ENCODE measurements at regions not wholly inside any gene's neighbourhood (a gene's known extent, or its start where the extent isn't known, plus 50 kb on each side); places are given as distances from the start of the nearest gene placed in this dataset.
A peak's percentile ranks its signal among the peaks of the same experiment; 100 is the strongest.

DNA sequence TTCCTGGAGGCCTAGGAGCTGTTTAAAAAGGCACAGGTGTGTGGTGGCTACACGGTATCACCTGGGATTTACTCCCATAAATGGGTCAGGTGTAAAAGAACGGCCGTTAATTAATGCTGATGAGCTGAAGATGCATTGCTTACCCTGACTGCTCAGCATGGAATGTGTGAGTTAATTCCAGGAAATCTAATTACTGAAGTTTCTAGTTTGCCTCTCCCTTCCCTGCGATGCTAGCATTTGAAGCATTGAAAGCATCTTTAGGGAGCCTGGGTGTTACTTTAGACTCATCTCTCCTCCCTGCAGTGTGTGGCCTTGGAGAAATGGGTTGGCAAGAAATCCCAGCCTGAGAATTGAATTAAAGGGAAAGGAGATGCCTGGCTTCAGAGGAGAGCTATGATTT, 415.9 kb downstream of the FUT8 start:
- H3K4me3 ChIP-seq (replicated peaks in 1 of 4; ENCODE audit: control extremely low read depth in 1 of 4, insufficient read depth in 1 of 4, low read depth in 3 of 4, low read length in 4 of 4): no peak overlapping the region
- no peak overlapping the region for H3K9ac ChIP-seq (ENCODE audit: insufficient read depth, low read length)
- H3K4me1 ChIP-seq (ENCODE audit: control insufficient read depth, extremely low read depth, insufficient read depth, low read length): no peaks in the 10 kb centered on the region
- H3K27me3 ChIP-seq (ENCODE audit: control insufficient read depth, insufficient read depth, low read length): peaks cover 17% of the 10 kb centered on the region
- no peaks in the 10 kb centered on the region for H3K79me2 ChIP-seq (ENCODE audit: control insufficient read depth, insufficient read depth, low read length)
- DNase-seq (ENCODE audit: low read depth in 2 of 2): no peak
- H3K9me3 ChIP-seq (ENCODE audit: control insufficient read depth, insufficient read depth, low read depth, low read length): no peaks in the 10 kb centered on the region
- no peak overlapping the region for H3K4me2 ChIP-seq (ENCODE audit: extremely low read depth, insufficient read depth, low read length)
- H2AFZ ChIP-seq (ENCODE audit: low read length): no peak overlapping the region
- no peak overlapping the region for H3K27ac ChIP-seq (ENCODE audit: insufficient read depth, low read length)
- TF ChIP-seq, protein P1, sequence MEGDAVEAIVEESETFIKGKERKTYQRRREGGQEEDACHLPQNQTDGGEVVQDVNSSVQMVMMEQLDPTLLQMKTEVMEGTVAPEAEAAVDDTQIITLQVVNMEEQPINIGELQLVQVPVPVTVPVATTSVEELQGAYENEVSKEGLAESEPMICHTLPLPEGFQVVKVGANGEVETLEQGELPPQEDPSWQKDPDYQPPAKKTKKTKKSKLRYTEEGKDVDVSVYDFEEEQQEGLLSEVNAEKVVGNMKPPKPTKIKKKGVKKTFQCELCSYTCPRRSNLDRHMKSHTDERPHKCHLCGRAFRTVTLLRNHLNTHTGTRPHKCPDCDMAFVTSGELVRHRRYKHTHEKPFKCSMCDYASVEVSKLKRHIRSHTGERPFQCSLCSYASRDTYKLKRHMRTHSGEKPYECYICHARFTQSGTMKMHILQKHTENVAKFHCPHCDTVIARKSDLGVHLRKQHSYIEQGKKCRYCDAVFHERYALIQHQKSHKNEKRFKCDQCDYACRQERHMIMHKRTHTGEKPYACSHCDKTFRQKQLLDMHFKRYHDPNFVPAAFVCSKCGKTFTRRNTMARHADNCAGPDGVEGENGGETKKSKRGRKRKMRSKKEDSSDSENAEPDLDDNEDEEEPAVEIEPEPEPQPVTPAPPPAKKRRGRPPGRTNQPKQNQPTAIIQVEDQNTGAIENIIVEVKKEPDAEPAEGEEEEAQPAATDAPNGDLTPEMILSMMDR (conservative IDR thresholded peaks at IDR 0.05 in 1 of 2, IDR thresholded peaks at IDR 0.05 in 1 of 2; ENCODE audit: low read depth in 1 of 2, low read length in 2 of 2): no peak
- TF ChIP-seq EZH2 (IDR thresholded peaks at IDR 0.05; ENCODE audit: low read length, missing control alignments): no peak
- no peaks in the 10 kb centered on the region for H3K36me3 ChIP-seq (ENCODE audit: control insufficient read depth, insufficient read depth, low read length)
- no peaks in the 10 kb centered on the region for H4K20me1 ChIP-seq (ENCODE audit: control insufficient read depth, extremely low read depth, insufficient read depth, low read length)

DNA sequence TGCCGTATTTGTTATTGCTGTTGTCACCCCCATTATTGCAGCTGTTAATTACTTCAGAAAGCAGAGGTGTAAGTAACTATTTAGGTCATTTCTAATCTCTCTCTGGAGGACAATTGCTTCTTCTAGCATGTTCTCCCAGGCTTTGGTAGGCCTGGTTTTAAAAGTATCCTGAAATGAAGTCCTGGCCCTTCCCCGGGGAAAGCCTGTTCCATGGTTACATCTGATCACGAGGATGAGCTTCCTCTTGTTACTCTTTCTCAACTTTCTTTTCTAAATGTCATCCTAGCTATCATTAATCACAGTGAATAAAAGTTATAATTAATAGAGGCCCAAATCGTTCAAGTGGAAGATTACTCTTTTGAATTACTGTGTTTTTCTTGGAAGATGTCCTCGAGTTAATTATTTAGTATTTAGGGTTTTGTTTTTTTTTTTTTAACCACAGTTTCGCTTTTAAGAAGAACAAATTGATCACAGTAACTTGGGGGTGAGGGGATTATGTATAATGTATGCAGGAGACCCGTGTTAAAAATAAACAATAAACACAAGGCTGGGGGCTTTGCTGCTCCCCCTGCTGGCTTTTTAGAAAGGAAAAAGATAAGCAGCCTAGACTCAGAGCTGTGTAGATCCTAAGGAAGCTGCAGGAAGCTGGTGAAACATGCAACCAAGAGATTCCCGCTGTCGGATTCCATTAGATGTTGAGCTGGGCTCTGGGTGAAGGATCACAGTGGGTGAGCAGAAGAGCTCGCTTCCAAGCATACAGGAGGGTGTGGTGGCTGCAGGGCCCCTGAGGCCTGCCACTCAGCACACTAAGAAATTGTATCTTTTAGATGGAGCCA, 420.1 kb downstream of the FUT8 start:
- H3K4me2 ChIP-seq (ENCODE audit: extremely low read depth, insufficient read depth, low read length): no peak overlapping the region
- no peak for TF ChIP-seq EZH2 (IDR thresholded peaks at IDR 0.05; ENCODE audit: low read length, missing control alignments)
- TF ChIP-seq, protein P1 (conservative IDR thresholded peaks at IDR 0.05 in 1 of 2, IDR thresholded peaks at IDR 0.05 in 1 of 2; ENCODE audit: low read depth in 1 of 2, low read length in 2 of 2): peak; percentile 27 to 34
- no peak overlapping the region for H3K4me3 ChIP-seq (replicated peaks in 1 of 4; ENCODE audit: control extremely low read depth in 1 of 4, insufficient read depth in 1 of 4, low read depth in 3 of 4, low read length in 4 of 4)

DNA sequence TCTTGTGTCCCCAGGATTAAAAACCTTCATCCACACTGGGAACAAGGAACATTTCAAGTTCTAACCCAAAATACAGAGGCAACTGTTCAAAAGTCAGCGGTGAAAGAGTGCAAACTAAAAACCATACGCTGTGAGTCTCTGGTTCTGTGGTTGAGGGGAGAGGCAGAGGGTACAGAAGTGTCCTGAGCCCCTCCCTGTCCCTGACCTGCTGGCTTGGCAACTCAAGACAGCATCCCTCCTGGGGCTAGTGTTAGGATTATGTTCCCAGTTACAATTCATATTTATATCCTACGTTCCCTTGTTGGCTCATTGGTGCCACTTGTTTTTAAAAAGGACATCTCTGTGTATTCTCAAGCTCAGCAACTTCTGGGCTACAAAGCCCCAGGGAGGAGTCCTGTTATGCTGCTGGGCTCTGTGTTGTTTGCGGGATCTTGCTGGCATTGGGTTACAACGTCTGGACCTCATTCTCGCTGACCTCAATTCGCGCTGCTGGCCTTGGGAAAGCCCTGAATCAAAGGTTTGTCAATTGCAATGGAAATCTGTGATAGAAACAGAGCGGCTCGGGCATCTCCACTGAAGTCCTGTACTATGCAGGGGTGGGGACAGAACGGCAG, 420.8 kb downstream of the FUT8 start:
- no peak overlapping the region for H3K4me3 ChIP-seq (replicated peaks in 1 of 4; ENCODE audit: control extremely low read depth in 1 of 4, insufficient read depth in 1 of 4, low read depth in 3 of 4, low read length in 4 of 4)

More for the DNA sequence above, 420.1 kb downstream of the FUT8 start:
- H3K9ac ChIP-seq (ENCODE audit: insufficient read depth, low read length): no peak overlapping the region
- H3K4me1 ChIP-seq (ENCODE audit: control insufficient read depth, extremely low read depth, insufficient read depth, low read length): no peaks in the 10 kb centered on the region
- no peak overlapping the region for H3K27ac ChIP-seq (ENCODE audit: insufficient read depth, low read length)
- no peaks in the 10 kb centered on the region for H4K20me1 ChIP-seq (ENCODE audit: control insufficient read depth, extremely low read depth, insufficient read depth, low read length)
- H3K9me3 ChIP-seq (ENCODE audit: control insufficient read depth, insufficient read depth, low read depth, low read length): no peaks in the 10 kb centered on the region
- DNase-seq (ENCODE audit: low read depth in 2 of 2): peak; percentile 11 to 12
- no peaks in the 10 kb centered on the region for H3K79me2 ChIP-seq (ENCODE audit: control insufficient read depth, insufficient read depth, low read length)
- no peak overlapping the region for H2AFZ ChIP-seq (ENCODE audit: low read length)
- H3K36me3 ChIP-seq (ENCODE audit: control insufficient read depth, insufficient read depth, low read length): no peaks in the 10 kb centered on the region
- H3K27me3 ChIP-seq (ENCODE audit: control insufficient read depth, insufficient read depth, low read length): peaks cover 9% of the 10 kb centered on the region

More for the DNA sequence above, 420.8 kb downstream of the FUT8 start:
- no peaks in the 10 kb centered on the region for H3K9me3 ChIP-seq (ENCODE audit: control insufficient read depth, insufficient read depth, low read depth, low read length)
- no peaks in the 10 kb centered on the region for H3K4me1 ChIP-seq (ENCODE audit: control insufficient read depth, extremely low read depth, insufficient read depth, low read length)
- no peak for DNase-seq (ENCODE audit: low read depth in 2 of 2)
- H3K36me3 ChIP-seq (ENCODE audit: control insufficient read depth, insufficient read depth, low read length): no peaks in the 10 kb centered on the region
- H3K27me3 ChIP-seq (ENCODE audit: control insufficient read depth, insufficient read depth, low read length): peaks cover 4% of the 10 kb centered on the region
- H3K27ac ChIP-seq (ENCODE audit: insufficient read depth, low read length): no peak overlapping the region
- no peaks in the 10 kb centered on the region for H3K79me2 ChIP-seq (ENCODE audit: control insufficient read depth, insufficient read depth, low read length)
- no peaks in the 10 kb centered on the region for H4K20me1 ChIP-seq (ENCODE audit: control insufficient read depth, extremely low read depth, insufficient read depth, low read length)
- H3K4me2 ChIP-seq (ENCODE audit: extremely low read depth, insufficient read depth, low read length): no peak overlapping the region
- TF ChIP-seq, protein P1 (conservative IDR thresholded peaks at IDR 0.05 in 1 of 2, IDR thresholded peaks at IDR 0.05 in 1 of 2; ENCODE audit: low read depth in 1 of 2, low read length in 2 of 2): no peak
- TF ChIP-seq EZH2 (IDR thresholded peaks at IDR 0.05; ENCODE audit: low read length, missing control alignments): no peak
- H3K9ac ChIP-seq (ENCODE audit: insufficient read depth, low read length): no peak overlapping the region
- no peak overlapping the region for H2AFZ ChIP-seq (ENCODE audit: low read length)

Data from fibroblast of lung (primary cell).